DMS53 (cell line): ENCODE measurements at regions not wholly inside any gene's neighbourhood (a gene's known extent, or its start where the extent isn't known, plus 50 kb on each side); places are given as distances from the start of the nearest gene placed in this dataset.
A peak's percentile ranks its signal among the peaks of the same experiment; 100 is the strongest.

Experiments used
- DNase-seq: peaks from one replicate; lab custom pipeline; 2025; lab: John Stamatoyannopoulos, UW

DNA sequence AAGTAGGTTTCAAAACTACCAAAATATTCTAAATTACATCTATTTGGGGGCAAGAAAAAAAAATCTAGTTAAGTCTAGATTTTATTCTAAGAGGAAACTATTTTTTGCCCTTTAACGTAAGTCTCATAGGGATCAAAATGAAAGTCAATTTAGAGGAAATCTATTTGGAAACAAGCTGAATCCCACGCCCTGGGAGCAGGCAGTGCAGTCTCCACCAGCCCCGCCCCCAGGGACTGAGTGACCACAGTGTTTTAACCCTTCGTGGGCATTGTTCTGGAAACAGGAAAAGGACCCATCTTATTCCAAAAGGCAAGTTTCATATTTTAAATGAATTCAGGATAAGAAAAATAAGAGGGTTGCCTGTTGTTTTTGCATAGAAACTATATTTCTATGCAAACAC lies 209.7 kb downstream of the SPRY2 start:
- DNase-seq, result no peak

DNA sequence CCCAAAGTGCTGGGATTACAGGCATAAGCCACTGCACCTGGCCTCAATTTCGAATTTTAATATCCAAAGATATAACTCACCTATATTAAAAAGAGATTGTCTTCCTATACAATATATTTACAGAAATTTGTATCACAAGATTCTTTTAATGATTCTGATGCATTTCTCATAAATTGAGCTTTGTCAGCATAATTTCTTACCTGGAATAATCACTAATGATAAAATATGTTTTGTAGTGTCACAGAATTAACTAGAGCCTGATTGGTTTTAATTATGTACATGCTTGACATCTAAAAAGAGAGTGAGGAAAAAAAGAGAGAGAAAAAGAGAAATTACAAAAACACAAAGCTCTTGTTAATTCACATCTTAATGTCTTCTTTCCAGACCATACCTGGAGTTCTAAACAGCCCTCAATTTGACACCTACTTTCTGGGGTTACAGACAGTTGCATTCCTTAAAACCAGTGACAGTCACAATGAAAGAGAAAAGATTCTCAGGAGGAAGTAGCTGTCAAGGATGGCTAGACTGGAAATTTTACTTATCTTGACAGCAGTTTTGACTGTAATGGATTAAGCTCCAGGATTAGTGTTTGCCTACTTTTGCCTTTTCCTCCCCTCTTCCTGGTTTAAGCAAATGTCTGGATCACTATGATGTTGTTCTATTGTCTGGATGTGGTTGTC lies 214.4 kb downstream of the SPRY2 start:
- no peak for DNase-seq

DNA sequence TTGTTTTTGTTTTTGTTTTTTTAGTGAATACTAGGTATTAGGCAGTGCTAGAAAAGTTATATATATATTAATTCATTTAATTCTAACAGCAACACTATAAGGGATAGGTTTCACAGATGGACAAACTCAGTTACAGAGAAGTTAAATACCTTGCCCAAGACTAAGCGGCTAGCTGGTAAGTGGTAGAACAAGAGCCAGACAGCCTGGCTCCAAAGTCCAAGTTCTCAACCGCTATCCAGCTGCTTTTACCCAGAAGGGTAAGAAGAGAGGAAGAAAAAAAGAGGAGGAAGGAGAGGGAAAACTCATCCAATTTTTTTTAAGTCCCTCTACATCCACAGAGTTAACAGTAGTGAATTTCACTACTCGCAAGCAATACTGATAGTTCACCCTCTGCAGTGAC lies 217.0 kb downstream of the SPRY2 start:
- no peak for DNase-seq

DNA sequence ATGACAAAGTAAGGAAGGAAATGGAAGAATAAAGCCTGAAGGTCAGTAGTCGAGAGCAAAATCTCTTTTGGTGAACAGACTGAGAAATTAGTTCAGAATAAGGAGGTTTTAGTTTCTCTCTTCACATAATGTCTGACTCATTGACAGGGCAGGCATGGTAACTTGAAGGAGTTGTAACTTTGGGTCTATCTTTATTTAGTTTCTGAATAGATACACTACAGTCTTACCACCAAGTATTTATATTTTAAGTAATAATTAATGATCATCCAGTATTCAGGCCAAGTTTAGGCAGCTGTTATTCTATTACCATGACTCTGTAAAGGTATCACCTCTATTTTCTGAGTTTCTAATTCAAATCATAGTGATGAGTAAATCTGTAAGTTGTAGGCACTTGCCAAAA lies 219.9 kb downstream of the SPRY2 start:
- DNase-seq, result no peak

DNA sequence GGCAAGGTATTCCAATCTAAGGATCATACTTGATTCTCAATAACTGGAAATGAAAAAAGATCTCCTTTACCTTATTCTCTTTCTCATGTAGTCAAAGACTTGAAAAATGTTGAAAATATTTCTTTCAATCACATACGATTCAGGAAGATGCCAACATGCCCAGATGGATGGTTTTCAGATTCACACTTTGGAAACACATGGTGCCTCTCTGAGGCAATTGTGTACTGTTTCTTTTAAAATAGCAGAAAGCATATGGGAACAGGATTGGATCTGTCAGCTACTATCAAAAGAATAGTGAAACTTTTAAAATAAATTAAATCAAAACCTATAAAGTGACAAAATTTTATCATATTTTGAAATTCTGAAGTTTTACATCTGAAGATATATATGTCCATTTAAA lies 222.4 kb downstream of the SPRY2 start:
- no peak for DNase-seq

DNA sequence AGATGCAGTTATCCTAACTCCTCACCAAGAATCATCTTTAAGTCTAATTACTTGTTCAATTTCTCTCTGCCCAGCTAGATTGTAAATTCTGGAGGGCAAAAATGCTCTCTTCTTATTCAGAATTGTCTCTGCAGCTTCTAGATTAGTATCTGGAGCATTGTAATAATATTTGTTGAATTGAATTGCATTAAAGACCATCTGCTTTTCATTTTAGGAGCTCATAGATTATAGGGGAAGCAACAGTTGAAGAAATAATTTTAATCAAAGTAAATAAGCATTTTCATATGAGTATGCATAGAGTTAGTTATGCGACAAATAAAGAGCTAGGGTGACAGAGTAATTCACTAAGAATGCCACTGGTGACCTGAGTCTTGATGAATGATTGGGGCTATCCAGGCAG lies 222.8 kb downstream of the SPRY2 start:
- no peak for DNase-seq

DNA sequence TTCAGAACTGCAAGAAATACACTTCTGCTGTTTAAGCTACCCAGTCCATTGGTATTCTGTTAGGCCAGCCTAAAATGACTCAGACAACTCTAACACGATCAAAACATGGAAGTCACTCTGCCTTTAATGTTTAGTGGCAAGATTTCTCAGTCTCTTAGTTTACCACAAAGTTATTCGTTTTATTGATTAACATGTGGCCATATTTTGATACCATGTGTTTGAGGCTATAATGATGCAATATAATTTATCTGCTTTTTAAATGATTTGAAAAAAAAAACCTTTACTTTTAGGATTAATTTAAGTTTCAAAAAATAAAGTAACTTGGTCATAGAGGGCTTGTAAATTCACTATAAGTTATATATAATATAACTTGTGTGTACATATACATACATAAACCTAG lies 223.4 kb downstream of the SPRY2 start:
- DNase-seq, result no peak

DNA sequence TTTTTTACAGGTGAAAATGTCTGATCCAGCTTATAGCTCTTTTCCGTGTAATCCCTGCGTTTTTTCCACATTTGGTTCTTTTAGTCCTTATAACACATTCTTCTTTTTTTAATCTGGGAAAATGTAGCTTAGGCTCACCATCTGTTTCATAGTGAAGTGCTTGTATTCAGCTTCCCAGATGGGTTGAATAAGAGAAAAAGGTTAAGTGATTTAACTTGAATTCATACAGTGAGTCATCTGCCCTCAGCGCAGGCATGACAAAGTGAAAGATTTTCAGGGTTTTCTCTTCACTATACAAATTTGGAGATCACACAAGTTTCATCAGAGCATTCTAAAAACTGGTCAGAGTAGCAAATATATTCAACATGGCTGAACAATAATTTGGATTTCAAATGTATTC lies 224.8 kb downstream of the SPRY2 start:
- peak; percentile 31 for DNase-seq

DNA sequence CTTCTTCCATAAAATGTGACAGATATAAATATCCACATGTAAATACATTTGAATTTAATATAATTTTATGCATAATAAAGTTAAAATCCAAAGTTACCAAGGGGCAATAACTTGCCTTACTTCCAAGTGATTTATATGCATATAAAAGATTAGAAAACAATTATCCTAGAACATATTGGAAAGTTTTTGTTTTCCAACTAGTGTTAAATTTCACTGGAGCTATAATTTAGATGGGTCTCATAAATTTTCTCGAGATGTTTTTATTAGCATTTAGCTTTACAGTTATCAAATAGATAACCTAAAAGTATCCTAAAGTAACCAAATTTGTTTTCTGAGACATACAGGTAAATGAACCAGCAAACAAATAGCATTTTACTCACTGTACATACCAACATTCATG lies 225.3 kb downstream of the SPRY2 start:
- no peak for DNase-seq

DNA sequence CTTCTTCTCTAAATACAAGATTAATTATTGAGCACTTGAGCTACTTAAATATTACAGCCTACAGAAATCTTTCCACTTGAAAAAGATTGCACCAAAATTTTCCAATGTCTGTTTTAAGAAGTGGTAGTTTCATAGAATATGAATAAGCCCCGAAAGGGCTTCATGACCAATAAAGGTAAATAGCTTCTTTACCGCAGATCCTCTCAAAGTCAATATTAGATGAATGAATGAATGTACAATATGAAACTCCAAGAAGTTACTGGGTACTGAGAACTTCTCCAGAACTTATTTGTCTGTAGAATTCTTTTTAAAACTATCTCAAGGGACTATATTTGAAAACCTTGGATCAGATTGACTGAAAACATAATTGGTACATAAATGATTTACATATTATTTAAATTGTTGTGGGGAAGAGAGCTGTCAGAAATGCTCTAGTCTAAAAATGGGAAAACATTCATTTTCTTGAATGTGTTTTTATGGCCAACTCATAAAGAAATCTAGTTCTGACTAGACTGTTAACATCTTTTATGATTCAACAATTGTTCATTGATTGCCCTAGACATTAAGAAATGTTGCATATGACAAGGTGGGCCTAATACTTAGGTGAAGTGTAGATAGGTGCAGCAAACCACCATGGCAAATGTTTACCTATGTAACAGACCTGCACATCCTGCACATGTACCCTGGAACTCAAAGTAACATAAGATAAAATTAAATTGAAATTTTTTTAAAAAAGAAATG lies 227.0 kb downstream of the SPRY2 start:
- no peak for DNase-seq

DNA sequence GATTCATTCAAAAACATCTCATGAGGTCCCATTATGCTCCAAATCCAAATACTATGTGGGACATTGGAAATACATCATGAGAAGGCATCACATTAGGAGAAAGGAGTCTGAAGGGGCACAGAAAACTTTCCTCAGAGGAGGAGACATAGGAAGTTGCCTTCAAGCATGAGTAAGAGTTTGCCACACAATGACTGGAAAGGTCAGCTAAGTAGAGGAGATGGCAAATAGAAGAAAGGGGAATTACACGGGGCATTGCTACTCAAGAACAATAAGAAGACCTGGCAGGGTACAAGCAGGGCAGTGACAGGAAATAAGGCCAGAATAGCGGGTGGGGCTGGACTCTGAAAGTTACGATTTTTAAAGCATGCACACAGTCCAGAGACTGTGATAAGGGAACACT lies 231.6 kb downstream of the SPRY2 start:
- DNase-seq, result no peak

DNA sequence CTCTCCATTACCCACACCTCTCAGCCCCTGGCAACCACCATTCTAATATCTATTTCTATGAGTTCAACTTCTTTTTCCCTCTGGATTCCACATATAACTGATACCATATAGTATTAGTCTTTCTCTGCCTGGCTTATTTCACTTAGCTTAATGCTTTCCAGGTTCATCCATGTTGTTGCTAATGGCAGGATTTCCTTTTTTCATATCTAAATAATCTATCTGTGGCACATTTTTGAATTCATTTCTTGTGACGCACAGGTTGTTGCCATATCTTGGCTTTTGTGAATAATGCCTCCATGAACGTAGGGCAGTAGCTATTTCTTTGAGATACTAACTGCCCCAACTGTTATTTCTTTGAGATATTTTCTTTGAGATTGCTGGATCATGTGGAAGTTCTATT lies 235.6 kb downstream of the SPRY2 start:
- no peak for DNase-seq

DNA sequence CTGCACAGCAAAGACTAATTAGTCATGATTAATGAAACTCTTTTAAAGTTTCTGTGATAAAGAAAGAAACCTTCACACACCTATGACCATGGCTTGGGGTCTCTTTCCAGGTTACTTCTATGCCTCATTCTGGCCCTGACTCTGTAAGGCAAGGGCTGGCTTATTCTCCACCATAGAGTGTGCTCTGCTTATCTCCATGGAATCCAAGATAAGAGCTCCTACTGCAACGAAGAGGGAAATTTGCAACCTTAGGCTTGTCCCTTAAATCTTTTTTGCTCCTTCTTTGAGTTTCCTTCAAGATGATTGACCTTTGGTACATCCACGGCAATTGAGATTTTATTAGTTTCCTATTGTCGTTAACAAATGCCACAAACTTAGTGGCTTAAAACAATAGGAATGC lies 239.9 kb downstream of the SPRY2 start:
- DNase-seq, result no peak

DNA sequence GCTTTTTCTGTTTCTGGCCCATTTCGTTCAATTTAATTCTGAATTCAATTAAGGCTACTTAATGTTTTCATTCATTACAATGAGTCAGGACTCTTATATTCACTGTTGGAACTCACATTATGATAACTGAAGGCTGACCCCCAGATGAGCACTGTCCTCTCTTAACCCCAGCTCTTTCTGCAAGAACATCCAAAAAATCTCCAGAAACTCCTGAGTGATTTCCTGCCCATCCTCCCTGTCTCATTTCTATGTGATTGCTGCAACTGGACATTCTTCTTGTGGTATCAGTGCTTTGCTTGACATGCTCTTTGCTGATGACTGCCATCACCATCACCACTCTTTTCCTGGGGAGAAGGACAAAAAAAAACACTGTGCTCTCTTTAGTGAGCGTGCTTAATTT lies 240.3 kb downstream of the SPRY2 start:
- DNase-seq, result no peak

DNA sequence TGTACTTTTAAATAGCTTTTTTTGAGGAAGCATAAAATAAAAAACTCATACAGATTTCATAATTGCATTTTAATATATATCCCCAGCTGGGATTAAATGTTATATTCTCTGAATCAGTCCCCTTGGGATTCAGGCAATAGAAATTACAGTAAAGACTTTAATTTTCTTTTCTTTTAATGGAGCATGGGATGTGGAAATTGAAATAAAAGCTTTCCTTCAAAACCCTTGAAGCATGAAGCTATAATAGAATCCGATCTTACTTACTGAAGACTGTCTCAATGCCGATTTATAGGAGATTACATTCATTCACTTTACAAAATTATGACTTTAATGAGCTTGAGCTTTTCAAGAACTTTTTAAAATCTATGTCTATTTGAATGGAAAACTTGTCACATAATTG lies 243.4 kb downstream of the SPRY2 start:
- DNase-seq, result no peak

DNA sequence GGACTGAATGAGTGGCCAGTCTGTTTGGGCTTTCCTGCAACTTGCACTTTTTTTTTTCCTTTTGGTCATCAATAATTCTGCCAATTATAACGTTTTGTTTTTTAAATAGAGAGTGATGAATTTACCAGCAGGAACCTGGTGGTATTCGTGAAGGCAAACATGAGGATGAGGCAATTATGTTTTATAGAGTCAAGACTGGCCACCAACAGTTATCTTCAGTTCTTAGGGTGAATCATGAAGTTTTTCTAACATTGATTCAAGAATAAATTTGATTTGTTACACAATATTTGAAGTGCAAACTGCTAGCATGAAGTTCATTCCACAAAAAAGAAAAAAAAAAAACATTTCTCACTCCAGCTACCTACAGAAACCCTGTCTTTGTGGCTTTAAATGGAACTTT lies 244.5 kb downstream of the SPRY2 start:
- DNase-seq, result no peak

DNA sequence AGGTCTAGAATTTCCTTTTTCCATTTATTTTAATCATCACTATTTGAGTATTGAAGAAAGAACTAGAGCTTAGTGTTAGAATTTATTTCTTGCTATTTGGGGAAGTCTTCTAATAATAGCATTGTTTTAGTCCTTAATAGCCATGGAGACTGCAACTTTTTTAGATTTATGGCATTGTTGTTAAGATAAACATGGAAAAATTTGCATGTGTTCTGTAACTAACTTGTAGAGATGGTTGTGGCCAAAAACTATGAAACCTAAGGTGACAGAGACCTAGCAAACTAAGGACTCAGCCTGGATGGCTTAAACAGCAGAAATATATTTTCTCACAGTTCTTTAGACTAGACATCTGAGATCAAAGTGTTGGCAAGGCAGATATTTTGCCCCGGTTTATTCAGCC lies 246.4 kb downstream of the SPRY2 start:
- DNase-seq, result no peak

DNA sequence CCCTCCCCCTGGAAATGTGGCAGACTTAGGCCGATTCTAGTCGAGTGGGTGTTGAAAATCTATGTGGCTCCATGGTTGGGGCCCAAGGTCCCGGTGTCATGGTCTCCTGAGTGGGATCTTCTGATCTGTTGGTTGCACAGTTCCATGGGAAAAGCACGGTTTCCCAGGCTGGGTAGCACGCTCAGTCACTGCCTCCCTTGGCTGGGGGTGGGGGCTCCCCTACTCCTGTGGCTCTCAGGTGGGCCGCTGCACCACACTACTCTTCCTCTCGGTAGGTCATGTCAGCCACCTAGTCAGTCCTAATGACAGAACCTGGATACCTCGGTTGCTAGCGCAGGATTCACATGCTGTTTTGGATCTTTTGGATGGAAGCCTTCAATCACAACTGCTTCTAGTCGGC lies 247.0 kb downstream of the SPRY2 start:
- DNase-seq, result no peak

DNA sequence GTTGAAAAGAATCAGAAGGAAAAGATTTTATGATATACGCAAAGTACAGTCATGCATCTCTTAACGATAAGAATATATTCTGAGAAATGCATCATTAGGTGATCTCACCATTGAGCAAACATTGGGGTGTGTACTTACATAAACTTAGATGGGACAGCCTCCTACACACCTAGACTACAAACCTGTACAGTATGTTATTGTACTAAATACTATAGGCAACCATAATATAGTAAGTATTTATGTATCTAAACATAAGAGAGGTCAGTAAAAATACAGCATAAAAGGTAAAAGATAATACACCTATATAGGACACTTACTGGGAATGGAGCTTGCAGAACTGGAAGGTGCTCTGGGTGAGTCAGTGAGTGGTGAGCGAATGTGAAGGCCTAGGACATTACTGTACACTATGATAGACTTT lies 254.6 kb downstream of the SPRY2 start:
- DNase-seq, result peak; percentile 55

DNA sequence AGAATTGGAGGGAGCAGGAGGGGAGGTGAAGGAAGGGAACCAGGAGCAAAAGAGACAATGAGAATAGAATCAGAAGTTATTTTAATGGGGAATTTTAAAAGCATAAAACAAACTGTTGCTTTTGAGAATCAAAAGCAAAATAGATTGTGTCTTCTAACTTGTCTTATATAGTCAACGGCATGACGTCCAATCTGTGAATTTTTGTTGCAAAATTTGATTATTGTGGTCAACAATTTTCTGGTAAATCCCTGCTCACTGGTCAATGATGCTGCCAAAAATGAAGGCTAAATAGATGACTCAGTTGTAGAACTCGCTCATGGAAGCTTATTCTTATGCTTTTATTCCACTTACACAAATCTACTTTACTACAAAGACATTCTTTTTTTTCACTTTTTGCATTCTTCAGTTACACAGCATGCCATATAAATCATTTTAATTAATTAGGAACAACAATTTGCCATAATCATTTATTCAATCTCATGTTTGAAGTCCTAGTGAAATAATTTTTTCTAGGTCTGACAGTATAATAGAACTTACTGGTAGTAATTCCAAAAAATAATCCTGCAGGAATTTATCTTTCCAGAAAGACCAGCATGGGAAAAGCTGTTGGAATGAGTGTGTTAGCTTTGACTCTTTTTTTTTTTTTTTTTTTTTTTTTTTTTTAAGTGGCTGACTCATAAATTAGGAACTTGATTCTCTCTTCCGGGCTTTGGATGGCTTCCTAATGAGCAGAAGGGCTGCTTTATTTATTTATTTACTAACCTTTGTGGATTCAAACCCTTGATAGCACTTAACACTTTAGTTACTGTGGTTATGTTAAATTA lies 256.9 kb downstream of the SPRY2 start:
- DNase-seq, result peak; percentile 72

DNA sequence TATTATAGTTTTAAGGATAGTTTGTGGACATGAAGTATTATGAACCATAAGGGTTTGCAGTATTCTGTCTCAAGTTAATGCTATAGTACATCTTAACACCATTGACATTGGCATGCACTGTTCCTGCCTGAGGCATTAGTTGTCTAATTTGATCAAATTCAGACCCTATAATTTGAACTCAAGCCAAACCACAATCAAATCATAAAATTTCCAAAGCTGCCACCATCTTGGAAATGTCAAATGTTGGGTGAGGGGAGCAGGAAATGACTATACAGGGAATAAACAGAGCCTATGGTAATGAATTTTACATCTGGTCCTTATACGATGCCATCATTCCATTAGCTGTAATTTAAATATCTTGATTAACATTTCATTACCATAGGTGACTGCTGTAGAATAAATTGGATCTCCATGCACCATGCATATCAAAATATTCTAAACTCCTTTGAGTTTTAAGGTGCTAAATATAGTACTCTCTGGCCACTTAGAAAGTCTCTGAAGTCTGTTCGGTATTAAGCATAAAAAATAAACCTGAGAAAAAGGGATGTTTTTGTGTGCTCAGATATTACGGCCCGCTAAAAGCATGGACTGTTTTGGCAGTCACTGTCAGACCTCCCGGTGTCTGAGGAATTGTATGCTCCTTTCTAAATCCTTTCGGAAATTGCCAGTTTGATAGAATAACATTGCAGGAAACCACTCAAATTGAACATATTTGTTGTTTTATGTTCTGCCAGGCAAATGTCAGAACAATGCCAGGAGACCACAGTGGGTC lies 257.7 kb downstream of the SPRY2 start:
- DNase-seq, result no peak

DNA sequence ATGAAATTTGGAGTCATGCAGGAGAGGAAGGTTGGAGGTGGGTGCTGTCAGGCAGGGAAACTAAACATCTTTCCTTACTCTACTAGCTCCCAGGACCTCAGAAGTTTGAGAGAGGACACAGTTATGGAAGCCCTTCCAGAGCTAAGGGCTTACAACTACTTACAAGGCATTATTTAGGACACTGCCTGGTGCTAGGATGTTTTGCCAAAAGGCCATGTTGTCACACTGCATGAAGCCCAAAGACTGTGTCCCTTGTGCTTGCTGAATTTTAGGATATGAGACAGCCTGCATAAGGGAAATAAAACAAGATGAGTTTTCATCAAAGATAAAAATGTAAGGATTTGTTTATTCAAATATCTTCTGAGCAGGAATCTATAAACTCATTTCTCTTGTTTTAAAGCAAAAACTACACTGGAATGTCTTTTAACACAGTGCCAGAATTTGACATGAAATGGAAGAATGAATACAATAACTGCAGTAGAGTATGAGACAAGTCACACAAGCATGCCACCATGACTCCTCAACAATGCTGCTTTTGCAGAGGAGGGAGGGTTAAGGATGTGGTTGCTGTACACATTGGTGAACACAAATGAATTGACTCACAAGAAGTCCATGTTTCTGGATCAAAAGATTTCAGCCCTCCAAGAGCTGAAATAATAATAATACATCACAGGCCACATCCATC lies 258.4 kb downstream of the SPRY2 start:
- DNase-seq, result no peak
